Dedifferentiated amniotic fluid mesenchymal stem cell (primary cell): ENCODE measurements at regions not wholly inside any gene's neighbourhood (a gene's known extent, or its start where the extent isn't known, plus 50 kb on each side); places are given as distances from the start of the nearest gene placed in this dataset.
"Not testable (repeated sequence)": the region's sequence is repeated elsewhere in the genome, so short reads cannot be mapped to it uniquely, and the experiment has no call there.

Source experiments
- DNase-seq: peaks from one replicate; pipeline ENCODE4 v3.0.0-alpha.2; 2016; ENCODE audit errors: extremely low spot score

- no peak for DNase-seq
Measured at GRCh38 chr4:159655547-159655946, 552.7 kb downstream of the RAPGEF2 start.

DNA sequence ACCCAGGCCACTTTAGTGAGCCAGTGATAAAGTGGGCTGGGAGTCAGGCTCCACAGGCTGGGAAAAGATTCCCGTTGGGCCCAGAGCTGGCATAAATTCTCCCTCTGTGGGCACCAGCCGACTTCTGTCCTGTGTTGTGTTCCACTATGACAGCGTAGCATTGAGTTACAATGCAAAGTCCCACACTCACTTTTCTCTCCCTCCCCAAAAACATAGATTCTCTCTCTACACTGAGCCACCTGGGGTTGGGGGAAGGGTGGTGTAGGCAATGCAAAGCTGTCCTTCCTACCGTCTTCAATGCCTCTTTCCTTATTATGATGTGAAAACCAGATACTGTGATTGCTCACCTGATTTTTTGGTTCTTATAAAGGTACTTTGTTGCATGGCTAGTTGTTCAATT lies 566.2 kb downstream of the RAPGEF2 start:
- DNase-seq, result no peak

GRCh38 chr4:159673221-159673620 lies 570.3 kb downstream of the RAPGEF2 start:
- DNase-seq, result no peak

DNA sequence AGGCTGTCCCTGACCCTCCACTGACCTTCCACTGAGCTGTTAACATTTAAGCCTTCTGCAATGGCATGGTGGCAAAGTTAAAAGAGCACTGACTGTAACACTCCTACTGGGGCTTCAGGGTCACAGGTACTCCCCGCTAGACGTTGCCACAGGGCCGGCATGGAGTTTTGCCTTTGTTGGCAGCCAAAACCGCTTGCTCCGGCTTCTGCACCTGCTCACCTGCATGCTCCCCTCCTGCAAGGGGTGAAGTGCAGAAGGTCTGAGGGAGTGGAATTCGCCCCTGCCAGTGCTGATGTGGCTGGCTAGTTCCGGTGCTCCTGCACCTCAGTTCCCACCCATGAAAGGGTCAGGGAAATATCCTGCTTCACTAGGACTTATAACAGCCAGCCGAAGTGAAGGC lies 571.4 kb downstream of the RAPGEF2 start:
- DNase-seq, result no peak

- no peak for DNase-seq
Measured at GRCh38 chr4:159677521-159677920, 574.6 kb downstream of the RAPGEF2 start.

GRCh38 chr4:159682996-159683395 lies 580.1 kb downstream of the RAPGEF2 start:
- DNase-seq, result no peak

DNA sequence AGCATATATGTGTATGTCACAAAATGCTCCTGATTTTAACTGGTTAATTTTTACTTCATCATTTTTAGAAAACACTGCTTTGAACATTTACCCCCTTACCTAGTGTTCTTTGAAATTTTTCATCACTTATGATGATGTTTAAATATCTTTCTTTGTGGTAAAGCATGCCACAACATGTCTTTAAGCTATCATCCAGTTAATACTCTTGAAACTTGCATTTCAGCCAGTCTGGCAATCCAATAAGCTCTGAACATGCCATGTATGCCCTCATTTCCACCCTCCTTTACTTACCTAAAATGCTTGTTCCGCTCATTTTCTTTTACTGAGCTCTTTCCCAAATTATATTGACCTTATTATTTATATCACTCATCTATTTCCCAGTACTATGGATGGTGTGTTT lies 581.2 kb downstream of the RAPGEF2 start:
- no peak for DNase-seq

DNA sequence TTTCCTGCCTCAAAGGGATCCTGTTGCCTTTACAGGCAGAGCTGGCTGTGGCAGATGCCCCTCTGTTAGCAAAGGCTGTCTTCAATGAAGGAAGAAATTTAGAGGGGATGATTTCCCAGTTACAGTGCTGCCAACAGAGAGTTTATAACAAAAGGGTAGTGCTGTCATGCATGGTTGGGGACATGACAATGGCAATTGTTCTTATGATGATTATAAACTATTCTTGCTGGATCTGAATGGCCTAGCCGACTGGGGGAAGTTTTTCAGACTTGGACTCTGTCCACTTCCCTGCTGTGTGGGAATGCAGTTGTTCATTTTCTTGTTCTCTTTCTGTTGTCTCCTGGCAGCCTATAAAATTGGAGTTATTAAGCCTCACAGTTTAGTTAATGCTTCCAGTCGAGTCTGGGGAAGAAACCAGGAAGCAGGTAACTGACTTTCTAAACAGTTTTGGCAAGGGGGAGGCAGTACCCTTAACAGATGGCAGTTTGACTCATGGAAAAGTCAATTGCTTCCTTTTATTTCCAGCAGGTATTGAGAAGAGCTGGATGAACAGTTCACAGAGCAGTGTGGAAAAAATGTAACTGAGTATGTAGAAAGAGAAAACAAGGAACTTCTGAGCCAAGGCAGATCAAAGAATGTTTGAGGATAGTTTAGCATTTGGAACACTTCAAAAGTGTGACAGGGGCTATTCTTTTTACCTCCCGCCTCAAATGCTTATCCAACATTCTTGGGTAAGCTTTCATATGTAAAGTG lies 582.6 kb downstream of the RAPGEF2 start:
- no peak for DNase-seq

DNA sequence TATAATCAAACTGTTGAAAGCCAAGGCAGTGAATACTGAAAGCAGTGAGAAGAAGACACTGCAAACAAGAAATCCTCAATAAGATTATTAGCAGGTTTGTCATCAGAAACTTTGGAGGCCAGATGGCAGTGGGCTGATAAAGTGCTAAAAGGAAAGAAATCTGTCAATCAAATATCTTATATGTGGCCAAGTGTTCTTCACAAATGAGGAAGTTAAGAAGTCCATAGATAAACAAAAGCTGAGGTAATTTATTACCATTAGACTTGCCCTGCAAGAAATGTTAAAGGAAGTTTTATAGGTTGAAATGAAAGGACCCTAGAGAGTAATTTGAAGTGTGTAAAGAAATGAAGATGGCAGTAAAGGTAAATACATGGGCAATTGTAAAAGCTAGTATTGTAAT lies 586.6 kb downstream of the RAPGEF2 start:
- DNase-seq, result no peak

- no peak for DNase-seq
Measured at GRCh38 chr4:159697322-159698283, 594.7 kb downstream of the RAPGEF2 start.

DNA sequence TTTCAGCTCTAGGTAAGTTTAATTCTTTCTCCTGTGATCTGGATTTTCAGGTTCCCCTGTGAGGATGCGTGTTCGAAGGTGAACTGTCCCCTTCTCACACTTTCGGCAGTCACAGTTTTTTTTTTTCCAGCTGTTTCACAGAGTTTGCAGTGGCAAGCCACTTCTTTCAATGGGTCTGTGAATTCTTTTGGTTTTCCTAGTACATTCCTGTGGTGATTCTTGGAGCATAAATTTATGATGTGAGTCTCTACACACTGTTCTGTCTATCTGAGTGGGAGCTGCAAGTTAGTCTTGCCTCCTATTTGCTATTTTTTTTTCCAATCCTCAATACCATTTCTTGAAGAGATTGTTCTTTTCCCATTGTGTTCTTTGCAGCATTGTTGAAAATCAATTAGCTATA lies 595.5 kb downstream of the RAPGEF2 start:
- DNase-seq, result no peak

GRCh38 chr4:159702200-159702599 lies 599.3 kb downstream of the RAPGEF2 start:
- no peak for DNase-seq

DNA sequence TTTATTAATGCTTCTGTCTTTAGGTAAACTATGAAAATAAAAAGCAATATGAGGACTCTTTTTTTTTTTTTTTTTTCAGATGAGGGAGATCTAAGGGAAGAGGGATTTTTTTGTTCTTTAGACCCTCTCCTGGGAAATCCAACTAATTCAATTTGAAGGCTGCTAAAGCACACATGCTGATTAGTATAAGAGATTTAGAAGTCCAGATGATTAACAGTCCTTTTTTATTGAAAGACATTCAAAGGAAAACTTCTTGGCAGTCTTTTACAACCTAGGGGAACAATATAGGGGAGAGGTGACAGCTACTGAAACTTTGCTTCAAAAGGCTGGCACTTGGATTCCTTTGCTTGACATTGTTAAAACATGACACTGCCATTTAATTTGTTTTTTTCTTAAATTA lies 602.5 kb downstream of the RAPGEF2 start:
- DNase-seq, result no peak

DNA sequence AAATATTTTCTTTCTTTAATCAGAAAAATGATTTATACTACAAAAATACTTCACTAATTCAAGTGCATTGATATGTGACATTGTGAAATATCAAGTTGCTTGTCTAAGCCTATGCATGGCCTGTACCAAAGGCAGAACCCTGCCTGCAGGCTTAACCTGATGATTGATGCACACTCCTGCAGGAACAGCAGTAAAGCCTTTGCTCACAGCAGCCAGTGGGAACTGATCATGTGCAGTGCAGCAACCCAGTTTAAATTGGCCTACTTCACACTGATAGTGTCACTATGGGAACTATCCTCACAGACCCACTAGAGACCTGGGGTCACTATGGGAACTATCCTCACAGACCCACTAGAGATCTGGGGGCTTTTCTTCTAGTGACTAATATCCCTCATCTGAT lies 603.8 kb downstream of the RAPGEF2 start:
- no peak for DNase-seq

GRCh38 chr4:159715180-159715579 lies 612.3 kb downstream of the RAPGEF2 start:
- not testable (repeated sequence) for DNase-seq

DNA sequence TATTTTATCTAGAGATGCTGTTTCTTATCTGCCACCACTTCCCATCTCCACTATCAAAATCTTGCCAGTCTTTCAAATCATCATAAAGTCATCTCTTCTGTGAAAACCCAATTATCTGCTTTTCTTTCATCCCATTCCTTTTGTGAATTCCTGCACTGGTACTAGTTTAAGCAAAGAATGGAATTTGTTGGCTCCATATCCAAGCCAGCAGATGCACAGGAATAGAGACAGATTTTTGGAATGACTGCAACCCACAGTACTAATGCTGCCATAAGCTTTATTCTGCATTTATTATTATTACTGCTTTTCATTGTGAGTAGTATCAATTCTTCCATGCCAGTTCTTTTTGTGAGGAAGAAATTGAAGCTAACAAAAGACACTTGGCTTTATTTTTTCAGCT lies 616.7 kb downstream of the RAPGEF2 start:
- no peak for DNase-seq

DNA sequence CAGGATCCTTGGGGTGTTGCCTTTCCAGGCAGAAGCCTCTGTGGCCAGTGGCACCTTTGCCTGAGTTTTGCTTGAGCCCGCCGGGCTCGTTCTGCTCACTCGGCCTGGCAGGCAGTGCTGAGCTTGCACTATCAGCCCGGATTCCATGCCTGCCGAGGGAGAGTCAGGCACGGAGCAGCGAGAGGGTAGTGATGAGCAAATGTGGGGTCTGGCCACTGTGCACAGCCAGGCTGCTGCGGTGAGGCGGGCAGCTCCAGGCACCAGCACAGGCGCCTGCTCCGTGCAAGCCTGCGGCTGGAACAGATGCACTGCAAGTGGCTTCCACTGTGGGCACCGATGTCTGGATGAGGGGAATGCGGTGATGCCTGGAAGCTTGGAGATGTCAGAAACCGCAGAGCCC lies 619.2 kb downstream of the RAPGEF2 start:
- DNase-seq, result no peak

DNA sequence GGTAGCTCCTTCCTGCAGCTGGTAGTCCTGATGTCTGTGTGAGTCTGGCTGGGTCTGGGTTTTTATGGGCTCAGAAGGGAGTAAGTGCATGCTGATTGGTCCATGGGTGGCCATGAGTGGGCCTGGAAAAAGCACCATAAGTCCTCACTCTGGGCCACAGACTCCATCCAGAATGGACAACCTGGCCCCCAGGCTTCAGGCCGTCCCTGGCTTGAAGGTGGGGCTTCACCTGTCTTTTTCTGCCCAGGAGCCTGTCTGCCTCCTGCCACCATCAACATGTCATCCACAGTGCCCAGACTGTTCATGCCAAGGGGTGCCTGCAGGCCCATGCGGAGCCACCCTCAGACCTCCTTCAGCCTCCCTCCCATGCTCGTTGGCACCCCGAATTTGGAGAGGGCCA lies 620.0 kb downstream of the RAPGEF2 start:
- no peak for DNase-seq

GRCh38 chr4:159723341-159724048 lies 620.6 kb downstream of the RAPGEF2 start:
- no peak for DNase-seq

GRCh38 chr4:159725571-159725970 lies 622.7 kb downstream of the RAPGEF2 start:
- DNase-seq, result no peak

DNA sequence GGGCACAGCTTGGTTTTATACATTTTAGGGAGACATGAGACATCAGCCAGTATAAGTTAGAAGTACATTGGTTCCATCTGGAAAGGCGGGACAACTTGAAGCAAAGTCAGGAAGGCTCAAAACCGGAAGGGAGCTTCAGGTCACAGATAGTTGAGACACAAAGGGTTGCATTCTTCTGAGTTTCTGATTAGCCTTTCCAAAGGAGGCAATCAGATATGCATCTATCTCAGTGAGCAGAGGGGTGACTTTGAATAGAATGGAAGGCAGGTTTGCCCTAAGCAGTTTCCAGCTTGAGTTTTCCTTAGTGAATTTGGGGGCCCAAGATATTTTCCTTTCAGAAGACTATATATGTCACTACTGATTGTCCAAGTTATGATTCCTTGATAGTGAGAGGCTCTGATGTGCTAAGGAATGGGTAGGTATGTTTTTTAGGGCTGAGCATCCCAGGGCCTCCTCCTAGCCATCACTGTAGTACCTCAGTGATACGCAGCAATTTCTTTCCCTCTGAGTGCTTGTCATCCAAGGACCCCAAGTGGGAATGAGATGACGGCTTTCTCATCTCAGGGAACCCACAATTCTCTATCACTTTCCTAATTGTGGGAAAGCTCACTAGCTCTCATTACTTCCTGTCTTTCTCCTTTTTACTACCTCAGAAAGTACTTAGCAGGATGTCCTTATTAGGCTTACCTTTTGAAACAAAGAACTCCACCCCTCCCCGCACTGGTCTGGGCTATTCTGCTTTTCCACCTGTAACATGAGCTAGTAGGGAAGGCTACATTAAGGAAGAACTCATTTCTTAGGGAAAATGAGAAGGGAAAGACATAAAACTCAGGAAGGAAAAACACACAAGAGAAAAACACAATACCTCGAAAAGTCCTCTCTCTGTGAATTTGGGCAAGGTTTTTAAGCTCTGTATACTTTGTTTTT lies 632.7 kb downstream of the RAPGEF2 start:
- no peak for DNase-seq
